HS-5 (cell line): ENCODE measurements at regions not wholly inside any gene's neighbourhood (a gene's known extent, or its start where the extent isn't known, plus 50 kb on each side); places are given as distances from the start of the nearest gene placed in this dataset.

Experiments used
- DNase-seq: peaks from one replicate; pipeline ENCODE4 v3.0.0-alpha.2; 2012; ENCODE audit warnings: low read depth

GRCh38 chr9:106324591-106325280, 538.2 kb upstream of the ZNF462 start:
- DNase-seq: no peak

GRCh38 chr9:106326493-106326892, 536.5 kb upstream of the ZNF462 start:
- no peak for DNase-seq

GRCh38 chr9:106333481-106333880, 529.5 kb upstream of the ZNF462 start:
- DNase-seq: no peak

GRCh38 chr9:106334081-106334480, 528.9 kb upstream of the ZNF462 start:
- DNase-seq: no peak

- DNase-seq: no peak
These were observed 523.1 kb upstream of the ZNF462 start for GRCh38 chr9:106339882-106340281.

GRCh38 chr9:106350777-106351176, 512.2 kb upstream of the ZNF462 start:
- no peak for DNase-seq

GRCh38 chr9:106356924-106357323, 506.0 kb upstream of the ZNF462 start:
- DNase-seq: no peak

GRCh38 chr9:106358331-106358730, 504.6 kb upstream of the ZNF462 start:
- no peak for DNase-seq

- peak; percentile 11 for DNase-seq
These were observed 486.3 kb upstream of the ZNF462 start for GRCh38 chr9:106376689-106377088.

GRCh38 chr9:106383072-106383471, 479.9 kb upstream of the ZNF462 start:
- DNase-seq: no peak

GRCh38 chr9:106387965-106388364, 475.0 kb upstream of the ZNF462 start:
- no peak for DNase-seq

GRCh38 chr9:106393226-106393625, 469.7 kb upstream of the ZNF462 start:
- DNase-seq: no peak

- DNase-seq: no peak
These were observed 462.8 kb upstream of the ZNF462 start for GRCh38 chr9:106400170-106400569.

- DNase-seq: no peak
These were observed 462.0 kb upstream of the ZNF462 start for GRCh38 chr9:106400950-106401349.

- DNase-seq: peak; percentile 78
These were observed 459.9 kb upstream of the ZNF462 start for GRCh38 chr9:106403081-106403480.

GRCh38 chr9:106404137-106404536, 458.8 kb upstream of the ZNF462 start:
- no peak for DNase-seq

- DNase-seq: peak; percentile 29
These were observed 457.0 kb upstream of the ZNF462 start for GRCh38 chr9:106405871-106406435.

- DNase-seq: no peak
These were observed 448.9 kb upstream of the ZNF462 start for GRCh38 chr9:106414042-106414441.

GRCh38 chr9:106417685-106418084, 445.3 kb upstream of the ZNF462 start:
- no peak for DNase-seq

- no peak for DNase-seq
These were observed 443.1 kb upstream of the ZNF462 start for GRCh38 chr9:106419829-106420228.

- peak; percentile 68 for DNase-seq
These were observed 442.4 kb upstream of the ZNF462 start for GRCh38 chr9:106420511-106420944.

GRCh38 chr9:106421772-106422171, 441.2 kb upstream of the ZNF462 start:
- no peak for DNase-seq

GRCh38 chr9:106423575-106423974, 439.4 kb upstream of the ZNF462 start:
- no peak for DNase-seq

GRCh38 chr9:106432631-106433030, 430.3 kb upstream of the ZNF462 start:
- no peak for DNase-seq
